GM23338 (cell line): ENCODE measurements at regions not wholly inside any gene's neighbourhood (a gene's known extent, or its start where the extent isn't known, plus 50 kb on each side); places are given as distances from the start of the nearest gene placed in this dataset.

Experiments used
- CREB1 ChIP-seq: fragments of 250-450 bp; sonication (Bioruptor Pico); IDR thresholded peaks from 2 replicates; pipeline ENCODE4 v1.5.0; 2020; ENCODE audit warnings: low read depth, mild to moderate bottlenecking, moderate library complexity
- CTCF ChIP-seq, 2 experiments: fragments of 200-600 bp in 1 of 2; sonication (generic) in 1 of 2; conservative IDR thresholded peaks; 2 replicates each; pipeline versions ENCODE4 v1.5.1 to v1.6.1; 2016 to 2017; ENCODE audit warnings: antibody characterized with exemption in 2 of 2, low read depth in 2 of 2, mild to moderate bottlenecking in 2 of 2, moderate library complexity in 1 of 2
- EZH2 ChIP-seq: fragments of 200-600 bp; sonication (generic); IDR thresholded peaks from one replicate; pipeline ENCODE4 v1.8.0; 2017; ENCODE audit warnings: antibody characterized with exemption, mild to moderate bottlenecking, low read depth; ENCODE audit not compliant: unreplicated experiment
- EZH2phosphoT487 ChIP-seq: fragments of 200-600 bp; sonication (generic); IDR thresholded peaks from one replicate; pipeline ENCODE4 v1.8.1; 2018; ENCODE audit warnings: antibody characterized with exemption; ENCODE audit not compliant: unreplicated experiment
- NANOG ChIP-seq: IDR thresholded peaks from 2 replicates; pipeline ENCODE4 v1.6.1; 2016; ENCODE audit warnings: antibody characterized with exemption, borderline replicate concordance
- POLR2AphosphoS5 ChIP-seq: IDR thresholded peaks from 2 replicates; pipeline ENCODE4 v1.6.1; 2016; ENCODE audit warnings: antibody characterized with exemption, low read depth
- REST ChIP-seq: IDR thresholded peaks from one replicate; pipeline ENCODE4 v1.6.1; 2018; ENCODE audit warnings: antibody characterized with exemption; ENCODE audit not compliant: unreplicated experiment
- TF ChIP-seq, protein P1 (sequence below): fragments of 250-450 bp; sonication (Bioruptor Pico); IDR thresholded peaks from 2 replicates; pipeline ENCODE4 v1.5.0; 2020; ENCODE audit warnings: mild to moderate bottlenecking, moderate library complexity

- TF ChIP-seq CTCF (conservative IDR thresholded peaks at IDR 0.05; ENCODE audit: low read depth in 2 of 2): no peak
- no peak for TF ChIP-seq POLR2AphosphoS5
- TF ChIP-seq EZH2: no peak
- TF ChIP-seq EZH2phosphoT487: no peak
- no peak for TF ChIP-seq REST
- TF ChIP-seq, protein P1, sequence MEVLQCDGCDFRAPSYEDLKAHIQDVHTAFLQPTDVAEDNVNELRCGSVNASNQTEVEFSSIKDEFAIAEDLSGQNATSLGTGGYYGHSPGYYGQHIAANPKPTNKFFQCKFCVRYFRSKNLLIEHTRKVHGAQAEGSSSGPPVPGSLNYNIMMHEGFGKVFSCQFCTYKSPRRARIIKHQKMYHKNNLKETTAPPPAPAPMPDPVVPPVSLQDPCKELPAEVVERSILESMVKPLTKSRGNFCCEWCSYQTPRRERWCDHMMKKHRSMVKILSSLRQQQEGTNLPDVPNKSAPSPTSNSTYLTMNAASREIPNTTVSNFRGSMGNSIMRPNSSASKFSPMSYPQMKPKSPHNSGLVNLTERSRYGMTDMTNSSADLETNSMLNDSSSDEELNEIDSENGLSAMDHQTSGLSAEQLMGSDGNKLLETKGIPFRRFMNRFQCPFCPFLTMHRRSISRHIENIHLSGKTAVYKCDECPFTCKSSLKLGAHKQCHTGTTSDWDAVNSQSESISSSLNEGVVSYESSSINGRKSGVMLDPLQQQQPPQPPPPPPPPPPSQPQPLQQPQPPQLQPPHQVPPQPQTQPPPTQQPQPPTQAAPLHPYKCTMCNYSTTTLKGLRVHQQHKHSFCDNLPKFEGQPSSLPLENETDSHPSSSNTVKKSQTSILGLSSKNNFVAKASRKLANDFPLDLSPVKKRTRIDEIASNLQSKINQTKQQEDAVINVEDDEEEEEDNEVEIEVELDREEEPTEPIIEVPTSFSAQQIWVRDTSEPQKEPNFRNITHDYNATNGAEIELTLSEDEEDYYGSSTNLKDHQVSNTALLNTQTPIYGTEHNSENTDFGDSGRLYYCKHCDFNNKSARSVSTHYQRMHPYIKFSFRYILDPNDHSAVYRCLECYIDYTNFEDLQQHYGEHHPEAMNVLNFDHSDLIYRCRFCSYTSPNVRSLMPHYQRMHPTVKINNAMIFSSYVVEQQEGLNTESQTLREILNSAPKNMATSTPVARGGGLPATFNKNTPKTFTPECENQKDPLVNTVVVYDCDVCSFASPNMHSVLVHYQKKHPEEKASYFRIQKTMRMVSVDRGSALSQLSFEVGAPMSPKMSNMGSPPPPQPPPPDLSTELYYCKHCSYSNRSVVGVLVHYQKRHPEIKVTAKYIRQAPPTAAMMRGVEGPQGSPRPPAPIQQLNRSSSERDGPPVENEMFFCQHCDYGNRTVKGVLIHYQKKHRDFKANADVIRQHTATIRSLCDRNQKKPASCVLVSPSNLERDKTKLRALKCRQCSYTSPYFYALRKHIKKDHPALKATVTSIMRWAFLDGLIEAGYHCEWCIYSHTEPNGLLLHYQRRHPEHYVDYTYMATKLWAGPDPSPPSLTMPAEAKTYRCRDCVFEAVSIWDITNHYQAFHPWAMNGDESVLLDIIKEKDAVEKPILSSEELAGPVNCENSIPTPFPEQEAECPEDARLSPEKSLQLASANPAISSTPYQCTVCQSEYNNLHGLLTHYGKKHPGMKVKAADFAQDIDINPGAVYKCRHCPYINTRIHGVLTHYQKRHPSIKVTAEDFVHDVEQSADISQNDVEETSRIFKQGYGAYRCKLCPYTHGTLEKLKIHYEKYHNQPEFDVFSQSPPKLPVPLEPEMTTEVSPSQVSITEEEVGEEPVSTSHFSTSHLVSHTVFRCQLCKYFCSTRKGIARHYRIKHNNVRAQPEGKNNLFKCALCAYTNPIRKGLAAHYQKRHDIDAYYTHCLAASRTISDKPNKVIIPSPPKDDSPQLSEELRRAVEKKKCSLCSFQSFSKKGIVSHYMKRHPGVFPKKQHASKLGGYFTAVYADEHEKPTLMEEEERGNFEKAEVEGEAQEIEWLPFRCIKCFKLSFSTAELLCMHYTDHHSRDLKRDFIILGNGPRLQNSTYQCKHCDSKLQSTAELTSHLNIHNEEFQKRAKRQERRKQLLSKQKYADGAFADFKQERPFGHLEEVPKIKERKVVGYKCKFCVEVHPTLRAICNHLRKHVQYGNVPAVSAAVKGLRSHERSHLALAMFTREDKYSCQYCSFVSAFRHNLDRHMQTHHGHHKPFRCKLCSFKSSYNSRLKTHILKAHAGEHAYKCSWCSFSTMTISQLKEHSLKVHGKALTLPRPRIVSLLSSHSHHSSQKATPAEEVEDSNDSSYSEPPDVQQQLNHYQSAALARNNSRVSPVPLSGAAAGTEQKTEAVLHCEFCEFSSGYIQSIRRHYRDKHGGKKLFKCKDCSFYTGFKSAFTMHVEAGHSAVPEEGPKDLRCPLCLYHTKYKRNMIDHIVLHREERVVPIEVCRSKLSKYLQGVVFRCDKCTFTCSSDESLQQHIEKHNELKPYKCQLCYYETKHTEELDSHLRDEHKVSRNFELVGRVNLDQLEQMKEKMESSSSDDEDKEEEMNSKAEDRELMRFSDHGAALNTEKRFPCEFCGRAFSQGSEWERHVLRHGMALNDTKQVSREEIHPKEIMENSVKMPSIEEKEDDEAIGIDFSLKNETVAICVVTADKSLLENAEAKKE: no peak
- no peak for TF ChIP-seq NANOG
- TF ChIP-seq CREB1: no peak
These were observed 418.9 kb upstream of the ADGRL2 start for GRCh38 chr1:81381881-81382280.
